EL (cell line): ENCODE measurements at regions not wholly inside any gene's neighbourhood (a gene's known extent, or its start where the extent isn't known, plus 50 kb on each side); places are given as distances from the start of the nearest gene placed in this dataset.
"Not testable (repeated sequence)": the region's sequence is repeated elsewhere in the genome, so short reads cannot be mapped to it uniquely, and the experiment has no call there.

Source experiments
- DNase-seq: peaks from one replicate; pipeline ENCODE4 v3.0.0-alpha.2; 2016

- no peak for DNase-seq
Observed at GRCh38 chr12:34398366-34398705, 376.0 kb downstream of the ALG10 start.

GRCh38 chr12:34398706-34399630 is 376.7 kb downstream of the ALG10 start:
- DNase-seq = no peak

GRCh38 chr12:34399631-34400410 is 377.5 kb downstream of the ALG10 start:
- no peak for DNase-seq

- no peak for DNase-seq
Observed at GRCh38 chr12:34400411-34400881, 378.1 kb downstream of the ALG10 start.

- no peak for DNase-seq
Observed at GRCh38 chr12:34400986-34401658, 378.8 kb downstream of the ALG10 start.

- no peak for DNase-seq
Observed at GRCh38 chr12:34401659-34402227, 379.4 kb downstream of the ALG10 start.

GRCh38 chr12:34402228-34402898 is 380.1 kb downstream of the ALG10 start:
- DNase-seq = no peak

GRCh38 chr12:34402899-34403705 is 380.8 kb downstream of the ALG10 start:
- DNase-seq = no peak

GRCh38 chr12:34403706-34404376 is 381.5 kb downstream of the ALG10 start:
- no peak for DNase-seq

GRCh38 chr12:34404377-34405285 is 382.3 kb downstream of the ALG10 start:
- DNase-seq = no peak

- DNase-seq = no peak
Observed at GRCh38 chr12:34405286-34406227, 383.3 kb downstream of the ALG10 start.

- no peak for DNase-seq
Observed at GRCh38 chr12:34406228-34406995, 384.1 kb downstream of the ALG10 start.

GRCh38 chr12:34406996-34407300 is 384.7 kb downstream of the ALG10 start:
- DNase-seq = no peak

- DNase-seq = no peak
Observed at GRCh38 chr12:34407813-34408212, 385.5 kb downstream of the ALG10 start.

- not testable (repeated sequence) for DNase-seq
Observed at GRCh38 chr12:34431509-34431908, 409.2 kb downstream of the ALG10 start.
